ENCODE measurements at regions not wholly inside any gene's neighbourhood (a gene's known extent, or its start where the extent isn't known, plus 50 kb on each side); places are given as distances from the start of the nearest gene placed in this dataset.

DNA sequence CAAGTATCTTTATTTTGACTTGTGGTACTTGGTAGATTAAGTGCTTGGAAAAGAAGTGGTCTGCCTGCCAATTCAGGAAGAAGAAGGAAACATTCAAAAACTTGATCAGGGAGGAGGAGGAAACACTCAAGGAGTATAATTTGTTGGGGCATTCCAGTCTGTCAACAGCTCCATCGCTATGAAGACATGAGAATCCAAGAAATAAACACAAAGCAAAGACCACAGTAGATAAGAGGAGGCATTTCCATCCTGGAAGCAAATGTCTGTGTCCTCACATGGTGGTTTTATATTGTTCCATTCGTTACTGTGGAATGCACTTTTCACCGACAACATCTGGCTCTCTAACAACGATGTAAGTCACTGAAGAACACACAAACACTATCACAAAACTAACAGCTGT lies 176.1 kb upstream of the FRMD4B start:
- H3K27ac ChIP-seq: no peak overlapping the region
- H2AFZ ChIP-seq: no peak overlapping the region
- ChIA-PET CTCF (no interaction called here), POLR2A (ENCODE audit: unreplicated experiment) (no interaction called here)
- no peaks in the 10 kb centered on the region for H3K36me3 ChIP-seq (ENCODE audit: low read depth)
- H3K4me3 ChIP-seq: no peak overlapping the region
- no peaks in the 10 kb centered on the region for H3K9me2 ChIP-seq (ENCODE audit: insufficient read depth)
- TF ChIP-seq, protein P1, sequence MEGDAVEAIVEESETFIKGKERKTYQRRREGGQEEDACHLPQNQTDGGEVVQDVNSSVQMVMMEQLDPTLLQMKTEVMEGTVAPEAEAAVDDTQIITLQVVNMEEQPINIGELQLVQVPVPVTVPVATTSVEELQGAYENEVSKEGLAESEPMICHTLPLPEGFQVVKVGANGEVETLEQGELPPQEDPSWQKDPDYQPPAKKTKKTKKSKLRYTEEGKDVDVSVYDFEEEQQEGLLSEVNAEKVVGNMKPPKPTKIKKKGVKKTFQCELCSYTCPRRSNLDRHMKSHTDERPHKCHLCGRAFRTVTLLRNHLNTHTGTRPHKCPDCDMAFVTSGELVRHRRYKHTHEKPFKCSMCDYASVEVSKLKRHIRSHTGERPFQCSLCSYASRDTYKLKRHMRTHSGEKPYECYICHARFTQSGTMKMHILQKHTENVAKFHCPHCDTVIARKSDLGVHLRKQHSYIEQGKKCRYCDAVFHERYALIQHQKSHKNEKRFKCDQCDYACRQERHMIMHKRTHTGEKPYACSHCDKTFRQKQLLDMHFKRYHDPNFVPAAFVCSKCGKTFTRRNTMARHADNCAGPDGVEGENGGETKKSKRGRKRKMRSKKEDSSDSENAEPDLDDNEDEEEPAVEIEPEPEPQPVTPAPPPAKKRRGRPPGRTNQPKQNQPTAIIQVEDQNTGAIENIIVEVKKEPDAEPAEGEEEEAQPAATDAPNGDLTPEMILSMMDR (conservative IDR thresholded peaks at IDR 0.05): no peak
- TF ChIP-seq EZH2 (IDR thresholded peaks at IDR 0.05; ENCODE audit: low read depth): no peak
- H3K27me3 ChIP-seq (ENCODE audit: insufficient read depth, low read depth): no peaks in the 10 kb centered on the region
- no peaks in the 10 kb centered on the region for H4K20me1 ChIP-seq (ENCODE audit: insufficient read depth)
- intact Hi-C loops (cut with micrococcal nuclease; ENCODE audit: unreplicated experiment): no loop called here
- no peaks in the 10 kb centered on the region for H3F3A ChIP-seq (ENCODE audit: insufficient read depth, low read depth)
- H3K4me2 ChIP-seq: no peak overlapping the region
- H3K4me1 ChIP-seq (replicated peaks; ENCODE audit: insufficient read depth): no peaks in the 10 kb centered on the region
- no peak for DNase-seq
- no TSS peak for BruUV-seq (replicated peaks)
- no peaks in the 10 kb centered on the region for H3K9me3 ChIP-seq (ENCODE audit: insufficient read depth, low read depth)
- H3K79me2 ChIP-seq (ENCODE audit: low read depth): no peaks in the 10 kb centered on the region

DNA sequence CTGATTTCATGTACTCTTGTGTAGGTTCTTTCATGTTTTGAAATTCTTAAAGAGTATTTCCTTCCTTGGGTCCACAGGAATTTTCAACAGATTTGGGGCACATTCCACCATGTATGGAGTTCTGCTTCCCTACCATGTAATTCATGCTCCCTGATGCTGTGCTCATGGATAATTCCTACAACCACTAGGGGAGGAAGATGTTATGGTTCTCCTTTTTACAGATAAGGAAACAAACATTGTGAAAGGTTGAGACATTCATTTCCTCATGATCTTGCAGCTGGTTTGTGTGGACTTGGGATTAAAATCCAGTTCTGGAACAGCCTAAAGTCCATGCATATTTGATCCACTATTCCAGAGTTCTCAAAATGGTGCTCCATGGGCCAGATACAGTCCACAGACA lies 174.9 kb upstream of the FRMD4B start:
- H3F3A ChIP-seq (ENCODE audit: insufficient read depth, low read depth): no peaks in the 10 kb centered on the region
- no peak overlapping the region for H3K4me2 ChIP-seq
- no peak for DNase-seq
- H3K4me3 ChIP-seq: no peak overlapping the region
- CTCF ChIA-PET: no interaction called here
- H4K20me1 ChIP-seq (ENCODE audit: insufficient read depth): no peaks in the 10 kb centered on the region
- no peaks in the 10 kb centered on the region for H3K79me2 ChIP-seq (ENCODE audit: low read depth)
- H3K9me2 ChIP-seq (ENCODE audit: insufficient read depth): no peaks in the 10 kb centered on the region
- H3K4me1 ChIP-seq (replicated peaks; ENCODE audit: insufficient read depth): no peaks in the 10 kb centered on the region
- POLR2A ChIA-PET (ENCODE audit: unreplicated experiment): no interaction called here
- no TSS peak for BruUV-seq (replicated peaks)
- H3K36me3 ChIP-seq (ENCODE audit: low read depth): no peaks in the 10 kb centered on the region
- intact Hi-C loops (cut with micrococcal nuclease; ENCODE audit: unreplicated experiment): no loop called here
- H3K9me3 ChIP-seq (ENCODE audit: insufficient read depth, low read depth): no peaks in the 10 kb centered on the region
- H3K27me3 ChIP-seq (ENCODE audit: insufficient read depth, low read depth): no peaks in the 10 kb centered on the region
- no peak overlapping the region for H2AFZ ChIP-seq
- no peak overlapping the region for H3K27ac ChIP-seq
- no peak for TF ChIP-seq EZH2 (IDR thresholded peaks at IDR 0.05; ENCODE audit: low read depth)
- TF ChIP-seq, protein P1 (conservative IDR thresholded peaks at IDR 0.05): no peak

DNA sequence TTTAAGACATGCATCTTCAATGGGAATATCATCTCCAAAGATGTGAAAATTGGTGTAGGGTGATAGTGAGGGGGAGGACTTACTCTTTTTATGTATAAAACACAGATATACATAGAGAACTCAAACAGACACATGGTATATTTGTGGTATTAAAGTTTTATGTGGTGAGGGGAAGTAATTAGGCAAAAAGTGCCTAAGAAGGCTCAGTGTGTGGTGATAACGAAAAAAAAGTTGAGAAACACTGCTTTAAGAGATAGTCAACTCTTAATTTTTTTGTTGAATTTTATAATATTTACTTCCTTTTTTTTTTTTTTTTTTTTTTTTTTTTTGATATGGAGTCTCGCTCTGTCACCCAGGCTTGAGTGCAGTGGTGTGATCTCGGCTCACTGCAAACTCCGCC lies 174.2 kb upstream of the FRMD4B start:
- Histone ChIP-seq H3K4me1 (replicated peaks; ENCODE audit: insufficient read depth) (no peaks in the 10 kb centered on the region), H3K27me3 (ENCODE audit: insufficient read depth, low read depth) (no peaks in the 10 kb centered on the region), H3K36me3 (ENCODE audit: low read depth) (no peaks in the 10 kb centered on the region), H3F3A (ENCODE audit: insufficient read depth, low read depth) (no peaks in the 10 kb centered on the region), H3K9me3 (ENCODE audit: insufficient read depth, low read depth) (no peaks in the 10 kb centered on the region), H3K79me2 (ENCODE audit: low read depth) (no peaks in the 10 kb centered on the region), H2AFZ (no peak overlapping the region), H3K9me2 (ENCODE audit: insufficient read depth) (no peaks in the 10 kb centered on the region), H3K27ac (no peak overlapping the region), H4K20me1 (ENCODE audit: insufficient read depth) (no peaks in the 10 kb centered on the region), H3K4me2 (no peak overlapping the region), H3K4me3 (no peak overlapping the region)
- BruUV-seq (replicated peaks): no TSS peak
- DNase-seq: no peak
- intact Hi-C loops (cut with micrococcal nuclease; ENCODE audit: unreplicated experiment): no loop called here
- POLR2A ChIA-PET (ENCODE audit: unreplicated experiment): no interaction called here
- CTCF ChIA-PET: no interaction called here
- TF ChIP-seq, protein P1 (conservative IDR thresholded peaks at IDR 0.05): no peak
- no peak for TF ChIP-seq EZH2 (IDR thresholded peaks at IDR 0.05; ENCODE audit: low read depth)
